ENCODE measurements at regions not wholly inside any gene's neighbourhood (a gene's known extent, or its start where the extent isn't known, plus 50 kb on each side); places are given as distances from the start of the nearest gene placed in this dataset.
"Not testable (repeated sequence)": the region's sequence is repeated elsewhere in the genome, so short reads cannot be mapped to it uniquely, and the experiment has no call there.

- H3K27me3 ChIP-seq (ENCODE audit: control insufficient read depth in 2 of 2, insufficient read depth in 1 of 2, low read length in 1 of 2); H3K36me3 ChIP-seq (ENCODE audit: control insufficient read depth in 2 of 2, insufficient read depth in 2 of 2, low read length in 1 of 2); DNase-seq (ENCODE audit: low read depth in 6 of 9, low spot score in 9 of 9); H3K4me1 ChIP-seq (ENCODE audit: control insufficient read depth in 2 of 2, insufficient read depth in 2 of 2, low read length in 2 of 2); H3K4me3 ChIP-seq (ENCODE audit: low read length in 2 of 2); H3K9me3 ChIP-seq (ENCODE audit: control insufficient read depth in 2 of 2, insufficient read depth in 1 of 2, low read length in 1 of 2); H3K27ac ChIP-seq (ENCODE audit: low read depth in 1 of 2, low read length in 1 of 2): not testable (repeated sequence)
- WGBS: 89% methylated on average over 3 of the region's 3 CpGs
Observed at GRCh38 chr5:130391727-130392264, 487.5 kb downstream of the CHSY3 start.

- H3K36me3 ChIP-seq (ENCODE audit: control insufficient read depth in 2 of 2, insufficient read depth in 2 of 2, low read length in 1 of 2): no peaks in the 10 kb centered on the region
- no peak overlapping the region for H3K4me3 ChIP-seq (ENCODE audit: low read length in 2 of 2)
- no peaks in the 10 kb centered on the region for H3K4me1 ChIP-seq (ENCODE audit: control insufficient read depth in 2 of 2, insufficient read depth in 2 of 2, low read length in 2 of 2)
- no peaks in the 10 kb centered on the region for H3K9me3 ChIP-seq (ENCODE audit: control insufficient read depth in 2 of 2, insufficient read depth in 1 of 2, low read length in 1 of 2)
- no peak for DNase-seq (ENCODE audit: low read depth in 6 of 9, low spot score in 9 of 9)
- no peaks in the 10 kb centered on the region for H3K27me3 ChIP-seq (ENCODE audit: control insufficient read depth in 2 of 2, insufficient read depth in 1 of 2, low read length in 1 of 2)
- no peak overlapping the region for H3K27ac ChIP-seq (ENCODE audit: low read depth in 1 of 2, low read length in 1 of 2)
- WGBS: 84% methylated on average over 1 of the region's 1 CpG
Observed at GRCh38 chr5:130386155-130386554, 481.9 kb downstream of the CHSY3 start.

GRCh38 chr5:130385656-130386055 is 481.4 kb downstream of the CHSY3 start:
- no peak overlapping the region for H3K27ac ChIP-seq (ENCODE audit: low read depth in 1 of 2, low read length in 1 of 2)
- no peaks in the 10 kb centered on the region for H3K27me3 ChIP-seq (ENCODE audit: control insufficient read depth in 2 of 2, insufficient read depth in 1 of 2, low read length in 1 of 2)
- H3K9me3 ChIP-seq (ENCODE audit: control insufficient read depth in 2 of 2, insufficient read depth in 1 of 2, low read length in 1 of 2): no peaks in the 10 kb centered on the region
- WGBS: 57% methylated on average over 2 of the region's 2 CpGs
- no peaks in the 10 kb centered on the region for H3K36me3 ChIP-seq (ENCODE audit: control insufficient read depth in 2 of 2, insufficient read depth in 2 of 2, low read length in 1 of 2)
- H3K4me1 ChIP-seq (ENCODE audit: control insufficient read depth in 2 of 2, insufficient read depth in 2 of 2, low read length in 2 of 2): no peaks in the 10 kb centered on the region
- DNase-seq (ENCODE audit: low read depth in 6 of 9, low spot score in 9 of 9): no peak
- no peak overlapping the region for H3K4me3 ChIP-seq (ENCODE audit: low read length in 2 of 2)

- H3K27ac ChIP-seq (ENCODE audit: low read depth in 1 of 2, low read length in 1 of 2): no peak overlapping the region
- H3K4me1 ChIP-seq (ENCODE audit: control insufficient read depth in 2 of 2, insufficient read depth in 2 of 2, low read length in 2 of 2): no peaks in the 10 kb centered on the region
- no peaks in the 10 kb centered on the region for H3K9me3 ChIP-seq (ENCODE audit: control insufficient read depth in 2 of 2, insufficient read depth in 1 of 2, low read length in 1 of 2)
- DNase-seq (ENCODE audit: low read depth in 6 of 9, low spot score in 9 of 9): no peak
- H3K4me3 ChIP-seq (ENCODE audit: low read length in 2 of 2): no peak overlapping the region
- H3K36me3 ChIP-seq (ENCODE audit: control insufficient read depth in 2 of 2, insufficient read depth in 2 of 2, low read length in 1 of 2): no peaks in the 10 kb centered on the region
- no peaks in the 10 kb centered on the region for H3K27me3 ChIP-seq (ENCODE audit: control insufficient read depth in 2 of 2, insufficient read depth in 1 of 2, low read length in 1 of 2)
- WGBS: 63% methylated on average over 2 of the region's 2 CpGs
Observed at GRCh38 chr5:130365956-130366355, 461.7 kb downstream of the CHSY3 start.

- 97% methylated on average over 8 of the region's 8 CpGs for WGBS
- no peak overlapping the region for H3K27ac ChIP-seq (ENCODE audit: low read depth in 1 of 2, low read length in 1 of 2)
Observed at GRCh38 chr5:130350131-130350530, 445.9 kb downstream of the CHSY3 start.

GRCh38 chr5:130337179-130337888 is 433.1 kb downstream of the CHSY3 start:
- 94% methylated on average over 7 of the region's 7 CpGs for WGBS
- Histone ChIP-seq H3K27me3 (ENCODE audit: control insufficient read depth in 2 of 2, insufficient read depth in 1 of 2, low read length in 1 of 2) (no peaks in the 10 kb centered on the region), H3K4me3 (ENCODE audit: low read length in 2 of 2) (no peak overlapping the region), H3K9me3 (ENCODE audit: control insufficient read depth in 2 of 2, insufficient read depth in 1 of 2, low read length in 1 of 2) (no peaks in the 10 kb centered on the region), H3K27ac (ENCODE audit: low read depth in 1 of 2, low read length in 1 of 2) (no peak overlapping the region), H3K36me3 (ENCODE audit: control insufficient read depth in 2 of 2, insufficient read depth in 2 of 2, low read length in 1 of 2) (no peaks in the 10 kb centered on the region), H3K4me1 (ENCODE audit: control insufficient read depth in 2 of 2, insufficient read depth in 2 of 2, low read length in 2 of 2) (no peaks in the 10 kb centered on the region)
- no peak for DNase-seq (ENCODE audit: low read depth in 6 of 9, low spot score in 9 of 9)

More at GRCh38 chr5:130350131-130350530, 445.9 kb downstream of the CHSY3 start:
- no peak overlapping the region for H3K4me3 ChIP-seq (ENCODE audit: low read length in 2 of 2)
- H3K4me1 ChIP-seq (ENCODE audit: control insufficient read depth in 2 of 2, insufficient read depth in 2 of 2, low read length in 2 of 2): no peaks in the 10 kb centered on the region
- H3K27me3 ChIP-seq (ENCODE audit: control insufficient read depth in 2 of 2, insufficient read depth in 1 of 2, low read length in 1 of 2): no peaks in the 10 kb centered on the region
- no peaks in the 10 kb centered on the region for H3K9me3 ChIP-seq (ENCODE audit: control insufficient read depth in 2 of 2, insufficient read depth in 1 of 2, low read length in 1 of 2)
- no peaks in the 10 kb centered on the region for H3K36me3 ChIP-seq (ENCODE audit: control insufficient read depth in 2 of 2, insufficient read depth in 2 of 2, low read length in 1 of 2)
- no peak for DNase-seq (ENCODE audit: low read depth in 6 of 9, low spot score in 9 of 9)

- no peaks in the 10 kb centered on the region for H3K36me3 ChIP-seq (ENCODE audit: control insufficient read depth in 2 of 2, insufficient read depth in 2 of 2, low read length in 1 of 2)
- no peaks in the 10 kb centered on the region for H3K27me3 ChIP-seq (ENCODE audit: control insufficient read depth in 2 of 2, insufficient read depth in 1 of 2, low read length in 1 of 2)
- no peak for DNase-seq (ENCODE audit: low read depth in 6 of 9, low spot score in 9 of 9)
- 92% methylated on average over 1 of the region's 1 CpG for WGBS
- no peak overlapping the region for H3K4me3 ChIP-seq (ENCODE audit: low read length in 2 of 2)
- no peaks in the 10 kb centered on the region for H3K9me3 ChIP-seq (ENCODE audit: control insufficient read depth in 2 of 2, insufficient read depth in 1 of 2, low read length in 1 of 2)
- no peak overlapping the region for H3K27ac ChIP-seq (ENCODE audit: low read depth in 1 of 2, low read length in 1 of 2)
- H3K4me1 ChIP-seq (ENCODE audit: control insufficient read depth in 2 of 2, insufficient read depth in 2 of 2, low read length in 2 of 2): no peaks in the 10 kb centered on the region
Observed at GRCh38 chr5:130335117-130335516, 430.9 kb downstream of the CHSY3 start.

GRCh38 chr5:130333089-130333488 is 428.8 kb downstream of the CHSY3 start:
- Histone ChIP-seq H3K27me3 (ENCODE audit: control insufficient read depth in 2 of 2, insufficient read depth in 1 of 2, low read length in 1 of 2) (no peaks in the 10 kb centered on the region), H3K4me1 (ENCODE audit: control insufficient read depth in 2 of 2, insufficient read depth in 2 of 2, low read length in 2 of 2) (no peaks in the 10 kb centered on the region), H3K27ac (ENCODE audit: low read depth in 1 of 2, low read length in 1 of 2) (no peak overlapping the region), H3K4me3 (ENCODE audit: low read length in 2 of 2) (no peak overlapping the region), H3K9me3 (ENCODE audit: control insufficient read depth in 2 of 2, insufficient read depth in 1 of 2, low read length in 1 of 2) (peaks cover 0 to 3% of the 10 kb centered on the region in 2 donors), H3K36me3 (ENCODE audit: control insufficient read depth in 2 of 2, insufficient read depth in 2 of 2, low read length in 1 of 2) (no peaks in the 10 kb centered on the region)
- WGBS: 88% methylated on average over 2 of the region's 2 CpGs
- DNase-seq (ENCODE audit: low read depth in 6 of 9, low spot score in 9 of 9): no peak

- over 99% methylated on average over 3 of the region's 3 CpGs for WGBS
- no peak overlapping the region for H3K27ac ChIP-seq (ENCODE audit: low read depth in 1 of 2, low read length in 1 of 2)
- H3K9me3 ChIP-seq (ENCODE audit: control insufficient read depth in 2 of 2, insufficient read depth in 1 of 2, low read length in 1 of 2): peaks cover 0 to 3% of the 10 kb centered on the region in 2 donors
- no peaks in the 10 kb centered on the region for H3K4me1 ChIP-seq (ENCODE audit: control insufficient read depth in 2 of 2, insufficient read depth in 2 of 2, low read length in 2 of 2)
- DNase-seq (ENCODE audit: low read depth in 6 of 9, low spot score in 9 of 9): no peak
- no peaks in the 10 kb centered on the region for H3K27me3 ChIP-seq (ENCODE audit: control insufficient read depth in 2 of 2, insufficient read depth in 1 of 2, low read length in 1 of 2)
- no peak overlapping the region for H3K4me3 ChIP-seq (ENCODE audit: low read length in 2 of 2)
- H3K36me3 ChIP-seq (ENCODE audit: control insufficient read depth in 2 of 2, insufficient read depth in 2 of 2, low read length in 1 of 2): no peaks in the 10 kb centered on the region
Observed at GRCh38 chr5:130331332-130331731, 427.1 kb downstream of the CHSY3 start.
